ENCODE measurements at regions not wholly inside any gene's neighbourhood (a gene's known extent, or its start where the extent isn't known, plus 50 kb on each side); places are given as distances from the start of the nearest gene placed in this dataset.
"Not testable (repeated sequence)": the region's sequence is repeated elsewhere in the genome, so short reads cannot be mapped to it uniquely, and the experiment has no call there.

DNA sequence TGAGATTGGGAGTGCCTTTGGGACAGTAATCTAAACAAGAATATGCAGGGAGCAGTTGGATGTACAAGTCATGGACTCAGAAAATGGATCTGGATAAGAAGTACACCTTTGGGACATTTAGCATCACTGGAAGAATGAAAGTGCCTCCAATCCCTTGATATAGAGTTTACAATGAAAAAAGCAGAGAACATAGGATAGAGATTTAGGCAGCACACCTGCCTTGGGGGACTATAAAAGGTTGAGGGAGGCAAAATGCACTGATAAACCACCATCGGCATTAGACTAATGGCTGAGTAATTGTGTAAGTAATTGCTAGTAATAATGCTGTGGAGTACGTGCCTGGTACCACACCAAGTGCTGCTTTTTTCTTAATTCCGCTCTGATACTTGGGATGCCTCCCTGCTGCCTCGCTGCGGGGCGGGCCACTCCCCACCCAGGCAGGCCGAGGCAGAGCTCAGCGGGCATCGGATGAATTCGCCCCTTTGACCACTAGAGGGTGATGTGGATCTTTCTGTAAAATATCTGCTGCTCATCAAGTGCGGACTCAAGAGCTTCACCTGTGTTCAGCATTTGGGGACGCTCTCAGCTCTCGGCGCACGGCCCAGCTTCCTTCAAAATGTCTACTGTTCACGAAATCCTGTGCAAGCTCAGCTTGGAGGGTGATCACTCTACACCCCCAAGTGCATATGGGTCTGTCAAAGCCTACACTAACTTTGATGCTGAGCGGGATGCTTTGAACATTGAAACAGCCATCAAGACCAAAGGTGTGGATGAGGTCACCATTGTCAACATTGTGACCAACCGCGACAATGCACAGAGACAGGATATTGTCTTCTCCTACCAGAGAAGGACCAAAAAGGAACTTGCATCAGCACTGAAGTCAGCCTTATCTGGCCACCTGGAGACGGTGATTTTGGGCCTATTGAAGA, 99.9 kb downstream of the ANKRD18B start:
- Histone ChIP-seq H3K79me2 (ENCODE audit: low read length) (no peaks in the 10 kb centered on the region), H3K4me1 (ENCODE audit: low read length) (peaks cover 3% of the 10 kb centered on the region; the same call in 1 of the 2 replicates), H3F3A (ENCODE audit: insufficient read depth, low read length) (no peaks in the 10 kb centered on the region), H3K27ac (ENCODE audit: low read length) (no peak overlapping the region), H2AFZ (ENCODE audit: low read length) (peak overlapping the region; percentile 84), H3K4me3 (ENCODE audit: low read length) (no peak overlapping the region), H3K36me3 (replicated peaks; ENCODE audit: insufficient read depth, low read length) (no peaks in the 10 kb centered on the region), H4K20me1 (ENCODE audit: insufficient read depth, low read length) (no peaks in the 10 kb centered on the region), H3K4me2 (ENCODE audit: low read depth, low read length) (peak overlapping the region; percentile 57; the same call in 1 of the 2 replicates), H3K9ac (ENCODE audit: low read length) (no peak overlapping the region), H3K9me2 (replicated peaks; ENCODE audit: insufficient read depth, low read length) (no peaks in the 10 kb centered on the region), H3K27me3 (replicated peaks; ENCODE audit: insufficient read depth, low read length) (peaks cover 13% of the 10 kb centered on the region; the same call in 1 of the 2 replicates), H3K9me3 (replicated peaks; ENCODE audit: insufficient read depth, low read length) (no peaks in the 10 kb centered on the region)
- TF ChIP-seq EZH2 (optimal IDR thresholded peaks at IDR 0.05; ENCODE audit: low read depth, low read length), result no peak
- TF ChIP-seq, protein P1, sequence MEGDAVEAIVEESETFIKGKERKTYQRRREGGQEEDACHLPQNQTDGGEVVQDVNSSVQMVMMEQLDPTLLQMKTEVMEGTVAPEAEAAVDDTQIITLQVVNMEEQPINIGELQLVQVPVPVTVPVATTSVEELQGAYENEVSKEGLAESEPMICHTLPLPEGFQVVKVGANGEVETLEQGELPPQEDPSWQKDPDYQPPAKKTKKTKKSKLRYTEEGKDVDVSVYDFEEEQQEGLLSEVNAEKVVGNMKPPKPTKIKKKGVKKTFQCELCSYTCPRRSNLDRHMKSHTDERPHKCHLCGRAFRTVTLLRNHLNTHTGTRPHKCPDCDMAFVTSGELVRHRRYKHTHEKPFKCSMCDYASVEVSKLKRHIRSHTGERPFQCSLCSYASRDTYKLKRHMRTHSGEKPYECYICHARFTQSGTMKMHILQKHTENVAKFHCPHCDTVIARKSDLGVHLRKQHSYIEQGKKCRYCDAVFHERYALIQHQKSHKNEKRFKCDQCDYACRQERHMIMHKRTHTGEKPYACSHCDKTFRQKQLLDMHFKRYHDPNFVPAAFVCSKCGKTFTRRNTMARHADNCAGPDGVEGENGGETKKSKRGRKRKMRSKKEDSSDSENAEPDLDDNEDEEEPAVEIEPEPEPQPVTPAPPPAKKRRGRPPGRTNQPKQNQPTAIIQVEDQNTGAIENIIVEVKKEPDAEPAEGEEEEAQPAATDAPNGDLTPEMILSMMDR (IDR thresholded peaks at IDR 0.05; ENCODE audit: low read length), result peak; percentile 78
- TF ChIP-seq EZH2phosphoT487 (IDR thresholded peaks at IDR 0.05; ENCODE audit: low read length), result no peak
- peak; percentile 82 for DNase-seq

DNA sequence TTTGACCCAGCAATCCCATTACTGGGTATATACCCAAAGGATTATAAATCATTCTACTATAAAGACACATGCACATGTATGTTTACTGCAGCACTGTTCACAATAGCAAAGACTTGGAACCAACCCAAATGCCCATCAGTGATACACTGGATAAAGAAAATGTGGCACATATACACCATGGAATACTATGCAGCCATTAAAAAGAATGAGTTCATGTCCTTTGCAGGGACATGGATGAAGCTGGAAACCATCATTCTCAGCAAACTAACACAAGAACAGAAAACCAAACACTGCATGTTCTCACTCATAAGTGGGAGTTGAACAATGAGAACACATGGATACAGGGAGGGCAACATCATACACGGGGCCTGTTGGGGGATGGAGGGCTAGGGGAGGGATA, 104.3 kb downstream of the ANKRD18B start:
- not testable (repeated sequence) for H3K4me1 ChIP-seq (ENCODE audit: low read length); DNase-seq; H3K4me3 ChIP-seq (ENCODE audit: low read length); H4K20me1 ChIP-seq (ENCODE audit: insufficient read depth, low read length); H3F3A ChIP-seq (ENCODE audit: insufficient read depth, low read length); H3K79me2 ChIP-seq (ENCODE audit: low read length); H3K9me2 ChIP-seq (replicated peaks; ENCODE audit: insufficient read depth, low read length); H3K9ac ChIP-seq (ENCODE audit: low read length); H3K4me2 ChIP-seq (ENCODE audit: low read depth, low read length); H3K27me3 ChIP-seq (replicated peaks; ENCODE audit: insufficient read depth, low read length); H3K9me3 ChIP-seq (replicated peaks; ENCODE audit: insufficient read depth, low read length); H2AFZ ChIP-seq (ENCODE audit: low read length); H3K27ac ChIP-seq (ENCODE audit: low read length); H3K36me3 ChIP-seq (replicated peaks; ENCODE audit: insufficient read depth, low read length)

DNA sequence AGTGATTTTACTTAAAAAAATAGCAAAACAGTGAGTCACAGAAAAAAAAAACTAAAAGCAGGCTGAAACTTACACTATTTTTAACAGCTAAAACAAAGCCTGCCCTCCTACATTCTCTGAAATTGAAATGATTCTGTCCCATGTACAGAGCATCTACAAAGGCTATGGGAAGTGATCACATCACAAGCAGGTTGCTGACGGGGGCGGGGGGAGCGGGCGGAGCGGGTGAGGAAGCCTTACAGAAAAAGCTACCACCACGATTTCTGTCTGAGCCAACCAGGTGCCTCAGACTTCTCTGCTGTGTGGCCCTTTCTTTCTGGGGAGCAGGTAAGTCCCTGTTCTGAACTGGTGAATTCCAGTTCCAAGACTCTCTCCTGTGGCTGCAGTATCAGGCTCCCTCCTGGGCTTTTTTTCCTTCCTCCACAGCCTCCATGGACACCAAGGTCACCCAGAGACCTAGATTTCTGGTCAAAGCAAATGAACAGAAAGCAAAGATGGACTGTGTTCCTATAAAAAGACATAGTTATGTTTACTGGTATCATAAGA, 104.9 kb downstream of the ANKRD18B start:
- Histone ChIP-seq H3K9ac (ENCODE audit: low read length) (no peak overlapping the region), H3K4me3 (ENCODE audit: low read length) (no peak overlapping the region), H4K20me1 (ENCODE audit: insufficient read depth, low read length) (no peaks in the 10 kb centered on the region), H2AFZ (ENCODE audit: low read length) (no peak overlapping the region), H3K9me2 (replicated peaks; ENCODE audit: insufficient read depth, low read length) (no peaks in the 10 kb centered on the region), H3K4me1 (ENCODE audit: low read length) (peaks cover 3% of the 10 kb centered on the region; the same call in 1 of the 2 replicates), H3K27ac (ENCODE audit: low read length) (no peak overlapping the region), H3K4me2 (ENCODE audit: low read depth, low read length) (no peak overlapping the region; the same call in 1 of the 2 replicates), H3K36me3 (replicated peaks; ENCODE audit: insufficient read depth, low read length) (no peaks in the 10 kb centered on the region), H3K9me3 (replicated peaks; ENCODE audit: insufficient read depth, low read length) (no peaks in the 10 kb centered on the region), H3K79me2 (ENCODE audit: low read length) (no peaks in the 10 kb centered on the region), H3F3A (ENCODE audit: insufficient read depth, low read length) (no peaks in the 10 kb centered on the region), H3K27me3 (replicated peaks; ENCODE audit: insufficient read depth, low read length) (no peaks in the 10 kb centered on the region)
- no peak for DNase-seq
- TF ChIP-seq, protein P1 (IDR thresholded peaks at IDR 0.05; ENCODE audit: low read length), result no peak
- no peak for TF ChIP-seq EZH2phosphoT487 (IDR thresholded peaks at IDR 0.05; ENCODE audit: low read length)
- no peak for TF ChIP-seq EZH2 (optimal IDR thresholded peaks at IDR 0.05; ENCODE audit: low read depth, low read length)

DNA sequence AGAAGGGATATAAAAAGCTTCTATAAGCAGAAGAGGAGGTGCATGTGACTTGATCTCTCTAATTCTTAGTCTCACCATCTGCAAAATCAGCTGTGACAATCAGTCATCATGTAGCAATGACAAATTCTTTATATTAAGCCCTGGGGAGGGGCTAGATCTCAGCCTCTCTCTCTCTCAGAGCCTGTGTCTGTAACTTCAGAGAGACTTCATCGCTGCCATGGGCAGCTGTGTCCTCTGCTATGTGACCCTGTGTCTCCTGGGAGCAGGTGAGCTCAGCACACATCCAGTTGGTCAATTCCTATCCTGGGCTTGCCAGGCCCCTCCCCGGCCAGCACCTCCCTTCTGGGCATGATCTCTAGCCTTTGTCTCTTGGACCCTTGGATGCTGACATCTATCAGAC, 109.6 kb downstream of the ANKRD18B start:
- DNase-seq, result no peak
- H3K27ac ChIP-seq (ENCODE audit: low read length), result no peak overlapping the region
- H3F3A ChIP-seq (ENCODE audit: insufficient read depth, low read length), result no peaks in the 10 kb centered on the region
- H3K4me2 ChIP-seq (ENCODE audit: low read depth, low read length), result no peak overlapping the region
- H3K79me2 ChIP-seq (ENCODE audit: low read length), result no peaks in the 10 kb centered on the region
- H3K4me1 ChIP-seq (ENCODE audit: low read length), result no peaks in the 10 kb centered on the region
- H3K4me3 ChIP-seq (ENCODE audit: low read length), result no peak overlapping the region
- H3K9me3 ChIP-seq (replicated peaks; ENCODE audit: insufficient read depth, low read length), result no peaks in the 10 kb centered on the region
- H3K27me3 ChIP-seq (replicated peaks; ENCODE audit: insufficient read depth, low read length), result no peaks in the 10 kb centered on the region
- H2AFZ ChIP-seq (ENCODE audit: low read length), result no peak overlapping the region
- no peaks in the 10 kb centered on the region for H3K9me2 ChIP-seq (replicated peaks; ENCODE audit: insufficient read depth, low read length)
- no peaks in the 10 kb centered on the region for H4K20me1 ChIP-seq (ENCODE audit: insufficient read depth, low read length)
- no peak overlapping the region for H3K9ac ChIP-seq (ENCODE audit: low read length)
- H3K36me3 ChIP-seq (replicated peaks; ENCODE audit: insufficient read depth, low read length), result no peaks in the 10 kb centered on the region
- TF ChIP-seq, protein P1 (IDR thresholded peaks at IDR 0.05; ENCODE audit: low read length), result no peak
- TF ChIP-seq EZH2 (optimal IDR thresholded peaks at IDR 0.05; ENCODE audit: low read depth, low read length) (no peak), EZH2phosphoT487 (IDR thresholded peaks at IDR 0.05; ENCODE audit: low read length) (no peak)

Data from MM.1S (cell line).